Stomach (tissue), 4 donors: ENCODE measurements at regions not wholly inside any gene's neighbourhood (a gene's known extent, or its start where the extent isn't known, plus 50 kb on each side); places are given as distances from the start of the nearest gene placed in this dataset.

Source experiments
- EP300 ChIP-seq: sonication (generic); formaldehyde crosslinking; IDR thresholded peaks from one replicate; pipeline ENCODE4 v1.6.1; 2017; ENCODE audit warnings: antibody characterized with exemption
- POLR2A ChIP-seq, 4 donors: fragments of 450-650 bp; IDR thresholded peaks; one replicate each; pipeline ENCODE4 v1.6.1; 2016; ENCODE audit warnings: antibody characterized with exemption in 4 of 4, control low read depth in 2 of 4, mild to moderate bottlenecking in 1 of 4, moderate library complexity in 1 of 4
- TF ChIP-seq, protein P1 (sequence below), 7 experiments: fragments of 450-650 bp in 4 of 7; fragments of 200-600 bp in 3 of 7; sonication (generic) in 3 of 7; IDR thresholded peaks; one replicate each; pipeline ENCODE4 v1.5.1; 2016 to 2019; ENCODE audit warnings: antibody characterized with exemption in 7 of 7, control low read depth in 2 of 7, mild to moderate bottlenecking in 1 of 7

DNA sequence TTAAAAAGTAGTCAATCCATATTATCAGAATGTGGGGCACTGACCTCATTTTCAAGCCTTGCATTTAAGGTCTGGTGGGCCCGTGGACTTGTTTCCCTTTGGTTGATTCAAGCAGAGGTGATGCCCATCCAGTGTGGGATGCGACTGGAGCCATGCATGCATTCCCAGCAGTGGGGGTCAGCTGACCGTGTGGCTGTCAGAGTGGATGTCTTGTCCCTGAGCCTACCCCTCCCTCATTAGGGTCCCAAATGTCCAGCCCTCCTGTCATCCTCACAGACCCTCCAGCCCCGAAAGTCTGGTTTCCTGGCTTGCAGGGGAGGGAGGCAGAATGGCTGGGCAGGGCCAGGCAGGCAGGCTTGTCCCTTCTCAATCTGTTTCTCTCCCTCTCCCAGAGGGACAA is 67.3 kb upstream of the SH3RF3 start:
- TF ChIP-seq POLR2A (IDR thresholded peaks at IDR 0.05) (no peak), EP300 (no peak)
- TF ChIP-seq, protein P1, sequence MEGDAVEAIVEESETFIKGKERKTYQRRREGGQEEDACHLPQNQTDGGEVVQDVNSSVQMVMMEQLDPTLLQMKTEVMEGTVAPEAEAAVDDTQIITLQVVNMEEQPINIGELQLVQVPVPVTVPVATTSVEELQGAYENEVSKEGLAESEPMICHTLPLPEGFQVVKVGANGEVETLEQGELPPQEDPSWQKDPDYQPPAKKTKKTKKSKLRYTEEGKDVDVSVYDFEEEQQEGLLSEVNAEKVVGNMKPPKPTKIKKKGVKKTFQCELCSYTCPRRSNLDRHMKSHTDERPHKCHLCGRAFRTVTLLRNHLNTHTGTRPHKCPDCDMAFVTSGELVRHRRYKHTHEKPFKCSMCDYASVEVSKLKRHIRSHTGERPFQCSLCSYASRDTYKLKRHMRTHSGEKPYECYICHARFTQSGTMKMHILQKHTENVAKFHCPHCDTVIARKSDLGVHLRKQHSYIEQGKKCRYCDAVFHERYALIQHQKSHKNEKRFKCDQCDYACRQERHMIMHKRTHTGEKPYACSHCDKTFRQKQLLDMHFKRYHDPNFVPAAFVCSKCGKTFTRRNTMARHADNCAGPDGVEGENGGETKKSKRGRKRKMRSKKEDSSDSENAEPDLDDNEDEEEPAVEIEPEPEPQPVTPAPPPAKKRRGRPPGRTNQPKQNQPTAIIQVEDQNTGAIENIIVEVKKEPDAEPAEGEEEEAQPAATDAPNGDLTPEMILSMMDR (IDR thresholded peaks at IDR 0.05), result no peak
